Bronchial epithelial cell (primary cell): ENCODE measurements at regions not wholly inside any gene's neighbourhood (a gene's known extent, or its start where the extent isn't known, plus 50 kb on each side); places are given as distances from the start of the nearest gene placed in this dataset.
A peak's percentile ranks its signal among the peaks of the same experiment; 100 is the strongest.

Experiments
- DNase-seq: peaks from one replicate; pipeline ENCODE4 v3.0.0-alpha.2; 2010; ENCODE audit warnings: low read depth
- FAIRE-seq: peaks from 2 replicates; lab custom pipeline; 2011; peaks lifted over from hg19 to GRCh38; lab: Jason Lieb, UNC
- H3K27me3 ChIP-seq: 2 replicates; pipeline ENCODE4 v1.5.1; 2011; ENCODE audit warnings: low read length; ENCODE audit not compliant: control insufficient read depth, insufficient read depth
- H3K36me3 ChIP-seq: 2 replicates; pipeline ENCODE4 v1.5.1; 2011; ENCODE audit warnings: low read length; ENCODE audit not compliant: control insufficient read depth, insufficient read depth
- H3K4me3 ChIP-seq: 2 replicates; pipeline ENCODE4 v1.5.1; 2011; ENCODE audit warnings: mild to moderate bottlenecking, low read depth, low read length, control low read depth
- TF ChIP-seq, protein P1 (sequence below): IDR thresholded peaks from 2 replicates; pipeline ENCODE4 v1.5.1; 2011; ENCODE audit warnings: mild to moderate bottlenecking, moderate library complexity, low read length, control low read depth, inconsistent platforms; ENCODE audit not compliant: insufficient read depth, severe bottlenecking

DNA sequence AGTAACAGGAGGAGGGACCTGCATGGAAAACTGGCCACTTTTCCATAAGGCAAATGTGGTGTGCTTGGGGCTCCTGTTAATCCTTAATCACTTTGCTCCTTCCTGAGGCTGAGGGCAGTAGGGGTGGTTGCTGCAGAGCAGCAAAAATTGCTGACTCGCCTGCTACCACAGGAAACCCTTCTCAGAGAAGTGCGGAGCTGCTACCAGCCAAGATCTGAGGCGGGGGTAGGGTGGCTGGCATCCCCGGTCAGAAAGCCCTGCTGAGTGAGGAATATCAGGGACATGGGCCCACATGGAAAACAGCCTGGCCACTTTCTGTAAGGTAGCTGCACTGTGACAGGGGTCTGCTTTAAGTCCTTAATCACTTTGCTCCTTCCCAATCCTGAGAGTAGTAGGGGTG lies 192.4 kb upstream of the GHR start:
- DNase-seq (no peak), FAIRE-seq (no peak)
- no peak overlapping the region for H3K4me3 ChIP-seq
- no peaks in the 10 kb centered on the region for H3K36me3 ChIP-seq
- TF ChIP-seq, protein P1, sequence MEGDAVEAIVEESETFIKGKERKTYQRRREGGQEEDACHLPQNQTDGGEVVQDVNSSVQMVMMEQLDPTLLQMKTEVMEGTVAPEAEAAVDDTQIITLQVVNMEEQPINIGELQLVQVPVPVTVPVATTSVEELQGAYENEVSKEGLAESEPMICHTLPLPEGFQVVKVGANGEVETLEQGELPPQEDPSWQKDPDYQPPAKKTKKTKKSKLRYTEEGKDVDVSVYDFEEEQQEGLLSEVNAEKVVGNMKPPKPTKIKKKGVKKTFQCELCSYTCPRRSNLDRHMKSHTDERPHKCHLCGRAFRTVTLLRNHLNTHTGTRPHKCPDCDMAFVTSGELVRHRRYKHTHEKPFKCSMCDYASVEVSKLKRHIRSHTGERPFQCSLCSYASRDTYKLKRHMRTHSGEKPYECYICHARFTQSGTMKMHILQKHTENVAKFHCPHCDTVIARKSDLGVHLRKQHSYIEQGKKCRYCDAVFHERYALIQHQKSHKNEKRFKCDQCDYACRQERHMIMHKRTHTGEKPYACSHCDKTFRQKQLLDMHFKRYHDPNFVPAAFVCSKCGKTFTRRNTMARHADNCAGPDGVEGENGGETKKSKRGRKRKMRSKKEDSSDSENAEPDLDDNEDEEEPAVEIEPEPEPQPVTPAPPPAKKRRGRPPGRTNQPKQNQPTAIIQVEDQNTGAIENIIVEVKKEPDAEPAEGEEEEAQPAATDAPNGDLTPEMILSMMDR: no peak
- H3K27me3 ChIP-seq: no peaks in the 10 kb centered on the region

DNA sequence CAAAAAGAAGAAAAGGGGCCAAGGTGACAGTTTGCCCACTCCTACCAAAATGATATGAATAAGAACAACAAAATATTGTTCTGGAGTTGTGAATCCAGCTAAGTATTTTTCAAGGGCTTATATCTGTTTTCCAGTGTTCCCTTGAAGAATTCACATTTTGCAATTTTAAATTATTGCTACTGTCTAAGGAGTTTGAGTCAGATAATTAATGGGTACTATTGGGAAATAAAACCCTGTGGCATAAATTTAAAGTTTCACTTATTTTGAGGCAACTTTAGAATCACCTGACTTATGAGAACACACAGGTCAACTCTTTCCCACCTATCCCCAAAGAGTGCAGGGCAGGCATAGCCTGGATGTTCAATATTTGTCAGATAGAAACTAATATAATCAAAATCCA lies 188.0 kb upstream of the GHR start:
- DNase-seq (no peak), FAIRE-seq (no peak)
- TF ChIP-seq, protein P1: no peak
- no peaks in the 10 kb centered on the region for H3K36me3 ChIP-seq
- no peaks in the 10 kb centered on the region for H3K27me3 ChIP-seq
- H3K4me3 ChIP-seq: no peak overlapping the region

DNA sequence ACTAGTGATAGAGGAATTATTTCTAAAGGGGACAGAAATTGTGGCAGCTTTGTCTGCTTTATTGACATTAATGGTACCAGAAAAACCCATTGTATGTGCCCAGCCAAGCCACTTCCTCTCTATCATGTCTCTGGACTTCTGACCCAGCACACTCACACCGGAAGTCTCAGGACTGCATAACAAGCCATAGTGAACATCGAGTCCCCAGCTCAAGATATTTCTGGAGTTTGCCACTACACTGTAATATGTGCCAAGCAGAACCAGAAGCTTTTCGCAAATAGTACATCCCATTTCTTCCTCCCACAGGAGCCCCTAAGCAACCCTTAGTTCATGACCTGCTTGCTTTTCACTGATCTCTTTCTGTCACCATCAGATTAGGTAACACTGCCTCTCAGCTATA lies 187.4 kb upstream of the GHR start:
- FAIRE-seq (no peak), DNase-seq (no peak)
- TF ChIP-seq, protein P1: no peak
- Histone ChIP-seq H3K4me3 (no peak overlapping the region), H3K27me3 (no peaks in the 10 kb centered on the region), H3K36me3 (no peaks in the 10 kb centered on the region)

DNA sequence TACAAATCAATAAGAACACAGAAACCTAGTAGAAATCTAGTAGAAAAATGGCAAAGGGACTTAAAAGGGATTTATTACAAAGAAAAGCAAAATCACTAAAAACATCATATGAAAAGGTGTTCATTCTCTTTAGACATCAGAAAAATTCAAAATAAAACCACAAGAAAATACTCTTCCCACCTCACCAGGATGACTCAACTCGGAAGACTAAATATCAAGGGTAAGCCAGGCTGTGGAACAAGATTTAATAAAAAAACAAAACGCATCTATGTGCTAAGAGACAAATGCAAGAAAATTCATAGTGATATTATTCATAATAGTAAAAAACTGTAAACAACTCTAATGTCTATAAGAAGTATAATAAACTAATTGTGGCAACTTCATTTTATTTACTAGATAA lies 181.6 kb upstream of the GHR start:
- TF ChIP-seq, protein P1: no peak
- H3K4me3 ChIP-seq: no peak overlapping the region
- FAIRE-seq: no peak

DNA sequence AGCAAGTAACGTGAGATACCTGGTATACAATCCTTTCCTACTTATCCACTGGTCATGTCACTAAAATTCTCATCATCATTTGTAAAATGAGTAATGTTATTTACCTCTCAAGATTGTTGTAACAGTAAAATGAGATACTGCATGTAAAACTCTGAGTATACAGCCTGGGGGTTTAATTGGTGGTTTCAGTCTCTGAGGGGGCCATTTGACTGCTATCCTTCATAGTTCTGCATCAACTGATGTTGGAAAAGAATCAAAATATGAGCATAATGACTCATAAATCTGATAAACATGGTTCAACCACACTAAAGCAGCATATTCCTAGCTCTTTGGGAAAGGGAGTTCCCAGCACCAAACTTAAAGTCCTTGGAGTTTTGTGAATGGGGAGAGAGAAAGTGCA lies 181.0 kb upstream of the GHR start:
- Histone ChIP-seq H3K27me3 (no peaks in the 10 kb centered on the region), H3K4me3 (no peak overlapping the region), H3K36me3 (no peaks in the 10 kb centered on the region)
- FAIRE-seq (no peak), DNase-seq (peak; percentile 2)
- TF ChIP-seq, protein P1: no peak

More for the DNA sequence above, 181.6 kb upstream of the GHR start:
- H3K27me3 ChIP-seq: no peaks in the 10 kb centered on the region
- no peaks in the 10 kb centered on the region for H3K36me3 ChIP-seq
- no peak for DNase-seq

DNA sequence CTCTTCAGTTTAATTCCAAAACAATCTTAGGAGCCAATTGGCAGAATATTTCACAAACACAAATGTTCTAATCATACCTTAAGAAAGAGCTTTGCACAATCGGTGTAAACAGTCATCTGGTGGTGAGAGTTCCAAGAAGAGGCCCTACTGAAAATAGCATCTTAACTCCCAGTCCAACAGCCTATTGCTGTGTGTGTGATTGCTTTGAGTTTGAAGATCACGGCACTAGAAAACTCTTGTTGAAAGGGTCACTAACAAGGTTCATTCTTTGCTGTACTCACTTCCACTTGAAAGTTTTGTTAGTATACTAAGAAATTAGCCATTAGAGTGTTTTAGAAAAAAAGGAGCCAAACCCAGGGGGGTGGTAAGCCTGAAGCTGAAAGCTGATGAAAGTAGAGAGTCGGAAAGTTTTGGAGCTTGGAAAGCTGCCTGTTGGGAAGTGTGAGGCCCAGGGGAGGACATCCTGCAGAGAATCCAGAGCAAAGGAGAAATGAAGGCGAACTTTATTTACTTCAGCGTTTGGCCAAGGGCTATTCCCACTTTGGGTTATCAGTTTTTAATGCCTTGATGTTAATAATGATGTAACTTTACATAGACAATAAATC lies 180.3 kb upstream of the GHR start:
- TF ChIP-seq, protein P1: no peak
- no peak for FAIRE-seq
- no peak for DNase-seq
- no peaks in the 10 kb centered on the region for H3K36me3 ChIP-seq
- no peaks in the 10 kb centered on the region for H3K27me3 ChIP-seq
- no peak overlapping the region for H3K4me3 ChIP-seq
